ENCODE measurements at regions not wholly inside any gene's neighbourhood (a gene's known extent, or its start where the extent isn't known, plus 50 kb on each side); places are given as distances from the start of the nearest gene placed in this dataset.

GRCh38 chr12:60148109-60148508, 552.3 kb downstream of the SLC16A7 start:
- peak; percentile 93 for DNase-seq

GRCh38 chr12:60148831-60149230, 553.0 kb downstream of the SLC16A7 start:
- peak; percentile 91 for DNase-seq

- DNase-seq, result no peak
These were observed 556.9 kb downstream of the SLC16A7 start for GRCh38 chr12:60152756-60153155.

DNA sequence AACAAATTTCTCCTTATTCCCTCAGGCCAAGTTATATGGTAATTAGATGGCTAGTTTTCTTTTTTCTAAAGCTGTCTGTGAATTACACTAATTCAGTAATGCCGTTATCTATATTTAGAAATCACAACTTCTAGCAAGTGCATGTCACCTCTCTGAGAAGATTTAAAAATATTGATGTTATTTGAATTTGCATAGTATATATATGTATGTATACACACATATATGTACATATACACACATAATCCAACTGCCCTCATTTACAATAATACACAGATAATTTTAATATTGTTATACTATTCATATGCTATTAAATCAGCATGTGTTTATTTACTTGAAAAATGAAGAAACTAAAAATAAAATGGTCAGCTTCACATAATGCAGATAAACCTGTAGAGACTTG, 563.9 kb downstream of the SLC16A7 start:
- DNase-seq, result no peak

GRCh38 chr12:60162988-60163720, 567.3 kb downstream of the SLC16A7 start:
- no peak for DNase-seq

DNA sequence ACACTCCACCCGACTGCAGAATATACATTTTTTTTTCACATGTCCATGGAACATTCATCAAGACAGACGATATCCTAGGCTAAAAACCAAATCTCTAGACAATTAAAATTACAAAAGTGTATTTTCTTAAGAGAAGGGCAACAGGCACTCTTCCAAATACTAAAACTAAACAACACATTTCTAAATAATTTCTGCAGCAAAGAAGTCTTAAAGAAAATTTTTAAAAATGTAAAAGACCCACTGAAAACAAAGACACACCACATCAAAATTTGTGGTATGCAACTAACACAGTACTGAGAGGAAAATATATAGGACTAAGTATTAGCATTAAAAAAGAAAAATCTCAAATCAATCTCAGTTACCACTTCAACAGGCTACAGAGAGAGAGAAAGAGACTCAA, 570.0 kb downstream of the SLC16A7 start:
- no peak for DNase-seq

GRCh38 chr12:60168441-60168840, 572.6 kb downstream of the SLC16A7 start:
- DNase-seq, result no peak

- no peak for DNase-seq
These were observed 574.1 kb downstream of the SLC16A7 start for GRCh38 chr12:60169904-60170303.

GRCh38 chr12:60172266-60173211, 576.7 kb downstream of the SLC16A7 start:
- peak; percentile 60 for DNase-seq

DNA sequence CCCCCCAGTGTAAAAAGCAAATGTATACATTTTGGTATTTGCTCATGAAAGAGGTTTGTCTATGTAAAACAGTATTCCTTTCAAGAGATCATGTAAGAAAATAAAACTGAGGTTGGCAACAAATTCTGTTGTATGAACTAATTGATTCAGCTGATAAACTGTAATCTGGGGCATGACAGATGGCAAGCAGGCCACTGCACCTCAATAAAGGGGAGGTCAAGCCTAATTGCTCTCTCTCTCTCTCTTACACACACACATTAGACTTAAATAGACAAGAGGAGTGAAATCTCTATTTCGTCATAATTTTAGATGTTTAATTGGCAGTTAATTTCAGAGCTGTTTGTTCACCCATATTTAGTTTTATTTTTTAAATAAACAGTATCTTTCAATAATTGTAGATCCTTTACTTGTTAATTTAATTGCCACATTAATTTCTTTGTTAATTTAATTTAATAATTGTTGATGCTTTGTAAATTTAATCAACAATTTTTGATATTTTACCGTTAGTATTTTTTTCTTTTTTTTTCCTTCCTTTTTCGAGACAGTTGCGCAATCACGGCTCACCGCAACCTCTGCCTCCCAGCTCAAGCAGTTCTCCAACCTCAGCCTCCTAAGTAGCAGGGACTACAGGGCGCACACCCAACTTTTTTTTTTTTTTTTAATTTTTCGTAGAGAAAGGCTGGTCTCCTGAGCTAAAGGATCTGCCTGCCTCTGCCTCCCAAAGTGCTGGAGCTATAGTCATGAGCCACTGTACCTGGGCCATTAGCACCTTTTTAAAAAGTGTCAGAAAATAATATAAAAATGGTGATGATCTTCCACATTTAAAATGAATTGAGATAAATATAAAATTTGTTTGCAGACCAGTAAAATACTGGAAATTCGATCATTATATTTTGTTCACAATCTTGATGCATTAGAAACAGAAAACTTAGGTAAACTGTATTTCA, 577.7 kb downstream of the SLC16A7 start:
- DNase-seq, result no peak

GRCh38 chr12:60174476-60174875, 578.6 kb downstream of the SLC16A7 start:
- peak; percentile 18 for DNase-seq

GRCh38 chr12:60174941-60175340, 579.1 kb downstream of the SLC16A7 start:
- no peak for DNase-seq

- DNase-seq, result no peak
These were observed 581.1 kb downstream of the SLC16A7 start for GRCh38 chr12:60176891-60177290.

DNA sequence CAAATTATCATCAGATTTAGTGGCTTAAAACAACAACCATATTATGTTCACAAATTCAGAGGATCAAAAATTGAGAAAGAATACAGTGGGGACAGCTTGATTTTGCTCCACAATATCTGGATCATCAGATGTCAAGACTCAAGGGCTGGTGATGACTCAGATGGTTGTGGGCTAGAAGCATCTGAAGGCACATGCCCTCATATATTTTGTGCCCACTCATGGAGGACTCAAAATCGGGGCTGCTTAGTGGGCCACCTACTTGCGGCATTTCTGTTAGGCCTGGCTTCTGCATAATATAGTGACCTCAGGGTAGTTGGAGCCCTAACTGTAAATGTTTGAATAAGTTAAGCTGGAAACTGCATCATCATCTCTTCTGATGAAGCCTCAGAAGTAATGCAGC, 584.5 kb downstream of the SLC16A7 start:
- no peak for DNase-seq

DNA sequence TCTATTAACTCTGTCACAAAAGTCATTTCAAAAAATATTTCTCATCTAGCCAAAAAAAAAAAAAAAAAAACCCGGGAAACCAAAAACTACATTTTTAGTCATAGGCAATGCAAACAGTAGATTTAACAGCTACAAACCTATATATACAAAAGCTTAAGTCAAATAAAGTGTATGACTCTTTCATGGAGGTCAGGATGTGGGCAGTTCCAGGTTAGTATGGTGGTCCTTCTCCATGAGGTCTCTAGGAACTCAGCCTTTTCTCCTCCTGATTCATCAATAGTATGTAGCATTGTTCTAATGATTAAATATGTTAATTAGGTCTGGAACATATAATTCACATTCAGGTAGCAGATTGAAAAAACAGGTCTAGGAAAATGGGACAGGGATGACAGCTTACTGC, 586.5 kb downstream of the SLC16A7 start:
- no peak for DNase-seq

DNA sequence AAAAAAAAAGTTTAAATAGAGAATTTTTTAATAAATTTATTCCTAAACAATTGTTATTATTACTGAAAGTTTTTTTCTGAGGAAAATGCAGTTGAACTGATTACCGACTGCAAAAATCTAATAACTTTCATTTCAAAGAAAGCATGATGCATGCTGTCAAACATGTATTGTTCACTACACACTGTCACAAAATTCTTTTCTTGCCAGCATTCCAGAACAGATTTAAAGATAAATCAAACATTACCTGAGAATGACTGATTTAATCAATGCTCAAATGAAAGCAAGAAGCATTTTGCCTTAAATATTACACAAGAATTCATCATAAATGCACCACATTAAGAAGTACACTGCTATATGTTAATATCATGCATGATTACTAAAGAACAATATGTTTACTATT, 588.3 kb downstream of the SLC16A7 start:
- DNase-seq, result no peak

GRCh38 chr12:60185060-60185459, 589.2 kb downstream of the SLC16A7 start:
- no peak for DNase-seq

DNA sequence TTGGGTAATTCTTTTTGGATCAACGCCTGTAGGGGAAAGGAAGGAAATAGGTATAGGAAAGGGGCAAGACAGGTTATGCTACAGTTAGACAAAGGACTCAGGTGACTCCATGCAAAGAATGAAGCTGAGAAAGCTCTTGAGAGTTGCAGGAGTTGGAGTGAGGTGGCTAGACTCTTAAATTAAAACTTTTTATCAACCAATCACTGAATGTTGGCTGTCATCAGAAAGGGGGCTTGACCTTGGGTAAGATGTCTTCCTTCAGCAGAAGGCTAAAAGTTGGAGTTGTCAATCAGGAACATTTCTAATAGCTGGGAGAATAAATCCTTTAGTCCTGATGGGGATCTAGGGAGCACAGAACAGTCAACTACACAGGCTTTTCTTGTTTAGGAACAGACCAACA, 595.4 kb downstream of the SLC16A7 start:
- no peak for DNase-seq

- peak; percentile 72 for DNase-seq
These were observed 596.0 kb downstream of the SLC16A7 start for GRCh38 chr12:60191676-60192359.

DNA sequence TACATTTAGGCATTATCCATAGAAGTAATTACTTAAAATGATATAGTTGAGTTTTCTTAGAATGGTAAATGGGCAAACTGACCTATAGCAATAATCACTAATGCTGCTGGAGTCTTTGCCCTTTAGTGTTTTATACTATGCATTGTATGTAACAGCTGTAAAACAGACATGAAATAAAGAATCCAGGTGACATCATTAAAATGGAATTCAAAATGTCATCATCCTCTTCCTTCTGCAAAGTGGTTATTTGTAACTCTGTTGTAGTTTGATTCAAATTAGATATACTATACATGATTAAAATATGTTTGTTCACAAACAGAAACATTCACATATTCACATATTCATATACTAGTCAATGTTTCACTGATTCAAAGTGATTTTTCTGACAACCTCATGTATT, 598.8 kb downstream of the SLC16A7 start:
- DNase-seq, result peak; percentile 76

- no peak for DNase-seq
These were observed 599.7 kb downstream of the SLC16A7 start for GRCh38 chr12:60195483-60195882.

DNA sequence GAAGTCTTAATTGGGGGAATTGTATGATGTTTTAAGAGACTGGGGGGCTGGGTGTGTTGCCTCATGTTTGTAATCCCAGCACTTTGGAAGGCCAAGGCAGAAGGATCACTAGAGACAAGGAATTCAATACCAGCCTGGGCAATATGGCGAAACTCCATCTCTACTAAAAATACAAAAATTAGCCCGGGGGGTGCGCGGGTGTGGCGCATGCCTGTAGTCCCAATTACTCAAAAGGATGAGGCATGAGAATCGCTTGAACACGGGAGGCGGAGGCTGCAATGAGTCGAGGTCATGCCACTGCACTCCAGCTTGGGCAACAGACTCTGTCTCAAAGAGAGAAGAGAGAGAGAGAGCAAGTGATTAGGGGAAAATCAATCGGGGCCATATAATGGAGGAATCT, 600.5 kb downstream of the SLC16A7 start:
- no peak for DNase-seq

All from EL (cell line).